ENCODE measurements at regions not wholly inside any gene's neighbourhood (a gene's known extent, or its start where the extent isn't known, plus 50 kb on each side); places are given as distances from the start of the nearest gene placed in this dataset.

DNA sequence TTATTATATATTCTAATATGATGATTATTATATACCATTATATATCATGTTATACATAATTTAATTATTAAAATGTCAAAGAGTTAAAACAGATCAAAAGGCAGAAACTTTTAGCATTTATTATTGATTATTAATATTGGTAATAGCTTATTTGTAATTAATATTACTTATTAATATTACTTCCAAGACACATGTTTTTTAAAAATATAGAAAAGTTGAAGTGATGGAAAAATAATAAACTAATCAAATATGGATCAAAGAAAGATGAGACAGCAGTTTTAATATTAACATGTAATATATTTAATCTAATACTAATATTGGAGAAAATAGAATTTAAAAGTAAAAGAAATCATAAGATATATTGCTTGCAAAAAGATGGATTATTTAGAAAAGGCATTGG, 154.6 kb upstream of the TAB2 start:
- TF ChIP-seq, protein P1, sequence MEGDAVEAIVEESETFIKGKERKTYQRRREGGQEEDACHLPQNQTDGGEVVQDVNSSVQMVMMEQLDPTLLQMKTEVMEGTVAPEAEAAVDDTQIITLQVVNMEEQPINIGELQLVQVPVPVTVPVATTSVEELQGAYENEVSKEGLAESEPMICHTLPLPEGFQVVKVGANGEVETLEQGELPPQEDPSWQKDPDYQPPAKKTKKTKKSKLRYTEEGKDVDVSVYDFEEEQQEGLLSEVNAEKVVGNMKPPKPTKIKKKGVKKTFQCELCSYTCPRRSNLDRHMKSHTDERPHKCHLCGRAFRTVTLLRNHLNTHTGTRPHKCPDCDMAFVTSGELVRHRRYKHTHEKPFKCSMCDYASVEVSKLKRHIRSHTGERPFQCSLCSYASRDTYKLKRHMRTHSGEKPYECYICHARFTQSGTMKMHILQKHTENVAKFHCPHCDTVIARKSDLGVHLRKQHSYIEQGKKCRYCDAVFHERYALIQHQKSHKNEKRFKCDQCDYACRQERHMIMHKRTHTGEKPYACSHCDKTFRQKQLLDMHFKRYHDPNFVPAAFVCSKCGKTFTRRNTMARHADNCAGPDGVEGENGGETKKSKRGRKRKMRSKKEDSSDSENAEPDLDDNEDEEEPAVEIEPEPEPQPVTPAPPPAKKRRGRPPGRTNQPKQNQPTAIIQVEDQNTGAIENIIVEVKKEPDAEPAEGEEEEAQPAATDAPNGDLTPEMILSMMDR (IDR thresholded peaks at IDR 0.05; ENCODE audit: low read depth, low read length), result no peak
- no peak for TF ChIP-seq EZH2phosphoT487 (IDR thresholded peaks at IDR 0.05; ENCODE audit: low read depth)
